ENCODE measurements at regions not wholly inside any gene's neighbourhood (a gene's known extent, or its start where the extent isn't known, plus 50 kb on each side); places are given as distances from the start of the nearest gene placed in this dataset.

GRCh38 chr4:125179727-125180126, 135.0 kb upstream of the FAT4 start:
- Histone ChIP-seq H2BK20ac (ENCODE audit: low read depth, low read length) (no peak overlapping the region), H3K4me1 (ENCODE audit: control insufficient read depth, insufficient read depth, low read length) (no peaks in the 10 kb centered on the region), H3K18ac (ENCODE audit: low read depth, low read length) (no peak overlapping the region), H3K27me3 (ENCODE audit: control insufficient read depth, insufficient read depth, low read length) (no peaks in the 10 kb centered on the region), H3K14ac (replicated peaks; ENCODE audit: low read depth, low read length) (no peak overlapping the region), H3K4ac (ENCODE audit: low read depth, low read length) (no peak overlapping the region), H4K8ac (ENCODE audit: low read depth in 2 of 2, low read length in 2 of 2) (no peak overlapping the region), H3K4me2 (ENCODE audit: low read depth, low read length) (no peak overlapping the region), H3K4me3 (ENCODE audit: insufficient read depth, low read depth, low read length) (no peak overlapping the region), H2BK15ac (ENCODE audit: low read depth, low read length) (no peak overlapping the region), H2BK120ac (ENCODE audit: low read depth, low read length) (no peak overlapping the region), H3K23ac (ENCODE audit: low read depth, low read length) (no peak overlapping the region), H4K20me1 (ENCODE audit: insufficient read depth, low read length) (no peaks in the 10 kb centered on the region), H3K56ac (ENCODE audit: extremely low read depth, insufficient read depth, low read length) (no peak overlapping the region), H3K9ac (ENCODE audit: low read depth, low read length) (no peak overlapping the region), H3K9me3 (ENCODE audit: control insufficient read depth, insufficient read depth, low read length) (no peaks in the 10 kb centered on the region), H3K9me1 (ENCODE audit: insufficient read depth, low read length) (no peaks in the 10 kb centered on the region), H2AFZ (replicated peaks; ENCODE audit: low read length, poor library complexity) (no peak overlapping the region), H2AK9ac (replicated peaks; ENCODE audit: low read depth, low read length, poor library complexity) (no peak overlapping the region), H2AK5ac (ENCODE audit: low read depth, low read length) (no peak overlapping the region), H3K79me1 (ENCODE audit: low read depth in 1 of 2, low read length in 2 of 2) (no peaks in the 10 kb centered on the region), H2BK5ac (ENCODE audit: low read depth, low read length, poor library complexity, severe bottlenecking) (no peak overlapping the region), H3K27ac (ENCODE audit: insufficient read depth, low read length) (no peak overlapping the region), H4K91ac (ENCODE audit: insufficient read depth, low read depth, low read length) (no peak overlapping the region), H4K5ac (ENCODE audit: low read depth, low read length) (no peak overlapping the region), H3K36me3 (ENCODE audit: control insufficient read depth, insufficient read depth, low read length) (no peaks in the 10 kb centered on the region)
- no peak for TF ChIP-seq CTCF (conservative IDR thresholded peaks at IDR 0.05; ENCODE audit: low read depth, low read length)
- no peak for TF ChIP-seq RCOR1 (IDR thresholded peaks at IDR 0.05; ENCODE audit: insufficient replicate concordance, low read length)
- no peak for TF ChIP-seq POLR2A (IDR thresholded peaks at IDR 0.05; ENCODE audit: low read depth, low read length)
- TF ChIP-seq MXI1 (IDR thresholded peaks at IDR 0.05; ENCODE audit: borderline replicate concordance, low read depth, low read length): no peak
- no peak for TF ChIP-seq BHLHE40 (IDR thresholded peaks at IDR 0.05; ENCODE audit: low read depth, low read length)
- TF ChIP-seq SMC3 (IDR thresholded peaks at IDR 0.05; ENCODE audit: low read depth, low read length): no peak
- TF ChIP-seq MAZ (IDR thresholded peaks at IDR 0.05; ENCODE audit: borderline replicate concordance, low read depth, low read length): no peak
- no peak for TF ChIP-seq ELK1 (IDR thresholded peaks at IDR 0.05; ENCODE audit: borderline replicate concordance, low read depth, low read length)
- no peak for TF ChIP-seq RFX5 (IDR thresholded peaks at IDR 0.05; ENCODE audit: low read depth, low read length)
- TF ChIP-seq RAD21 (IDR thresholded peaks at IDR 0.05; ENCODE audit: low read length): no peak
- no peak for TF ChIP-seq USF2 (IDR thresholded peaks at IDR 0.05; ENCODE audit: low read depth, low read length)
- no peak for TF ChIP-seq CHD1 (IDR thresholded peaks at IDR 0.05; ENCODE audit: low read depth, low read length)
- TF ChIP-seq MAFK (IDR thresholded peaks at IDR 0.05; ENCODE audit: low read depth, low read length): no peak
- TF ChIP-seq FOS (IDR thresholded peaks at IDR 0.05; ENCODE audit: low read depth, low read length): no peak
- TF ChIP-seq NFE2L2 (IDR thresholded peaks at IDR 0.05; ENCODE audit: low read depth, low read length): no peak
- TF ChIP-seq CEBPB (IDR thresholded peaks at IDR 0.05; ENCODE audit: low read depth, low read length): no peak
- dilution Hi-C loops (cut with HindIII; ENCODE audit: low sequenced_read_pairs, unreplicated experiment) (no loop called here), intact Hi-C loops (cut with micrococcal nuclease) (no loop called here), in situ Hi-C loops (cut with MboI; ENCODE audit: low sequenced_read_pairs) (no loop called here)
- WGBS, 2 experiments (ENCODE audit: extremely low coverage in 2 of 2, insufficient read length in 1 of 2): no CpG with 5 or more reads among the region's 4 CpGs
- POLR2A ChIA-PET (ENCODE audit: unreplicated experiment): no interaction called here
- CTCF ChIA-PET: no interaction called here
- no TSS peak for BruUV-seq (replicated peaks)
- ATAC-seq (ENCODE audit: low read depth) (no peak), DNase-seq (no peak)

All from IMR-90 (cell line).